AG04449 (cell line): ENCODE measurements at regions not wholly inside any gene's neighbourhood (a gene's known extent, or its start where the extent isn't known, plus 50 kb on each side); places are given as distances from the start of the nearest gene placed in this dataset.

ENCODE experiments used
- CTCF ChIA-PET: fragments of 350-600 bp; formaldehyde crosslinking; extraction: SDS; loops from one replicate; lab custom pipeline; 2021; ENCODE audit warnings: antibody characterized with exemption; lab: Yijun Ruan, JAX
- POLR2A ChIA-PET: fragments of 400-600, 350-600 bp; formaldehyde crosslinking; extraction: SDS; loops from one replicate; lab custom pipeline; 2020; ENCODE audit warnings: antibody characterized with exemption, inconsistent platforms; lab: Yijun Ruan, JAX
- DNase-seq: peaks from one replicate; pipeline ENCODE4 v3.0.0-alpha.2; 2010; ENCODE audit warnings: low read depth, low spot score
- H3K4me3 ChIP-seq: 2 replicates; pipeline ENCODE4 v1.5.1; 2011; ENCODE audit warnings: low read depth, mild to moderate bottlenecking, control low read depth, low read length
- CTCF ChIP-seq: IDR thresholded peaks from one replicate; pipeline ENCODE4 v1.5.1; 2011; ENCODE audit warnings: mild to moderate bottlenecking, moderate library complexity, low read length, control low read depth, inconsistent platforms; ENCODE audit not compliant: insufficient read depth; ENCODE audit errors: missing control alignments

- H3K4me3 ChIP-seq = no peak overlapping the region
- TF ChIP-seq CTCF = no peak
- DNase-seq = no peak
- ChIA-PET POLR2A (no interaction called here), CTCF (no interaction called here)
Observed at GRCh38 chr4:81375745-81376144, 96.0 kb downstream of the RASGEF1B start.

- CTCF ChIA-PET = interaction anchor here (1.1 to 4.3 kb wide), 4 partner anchors 10 to 300 kb away, joined by 4 to 23 read pairs (median 8); no protein-coding TSS in a partner anchor
- no peak overlapping the region for H3K4me3 ChIP-seq
- TF ChIP-seq CTCF = no peak
- DNase-seq = no peak
- POLR2A ChIA-PET = no interaction called here
Observed at GRCh38 chr4:81369886-81370285, 101.8 kb downstream of the RASGEF1B start.

- CTCF ChIA-PET = interaction anchor here (1.6 kb wide), 1 partner anchor 15 kb away, joined by 7 read pairs; no protein-coding TSS in a partner anchor
- no peak for TF ChIP-seq CTCF
- POLR2A ChIA-PET = no interaction called here
- DNase-seq = no peak
- H3K4me3 ChIP-seq = no peak overlapping the region
Observed at GRCh38 chr4:81366779-81367178, 104.9 kb downstream of the RASGEF1B start.

GRCh38 chr4:81360737-81361136 is 111.0 kb downstream of the RASGEF1B start:
- H3K4me3 ChIP-seq = no peak overlapping the region
- ChIA-PET CTCF (interaction anchor here (1.0 kb wide), 1 partner anchor 10 kb away, joined by 3 read pairs; no protein-coding TSS in a partner anchor), POLR2A (no interaction called here)
- no peak for DNase-seq
- no peak for TF ChIP-seq CTCF

GRCh38 chr4:81359207-81359606 is 112.5 kb downstream of the RASGEF1B start:
- TF ChIP-seq CTCF = no peak
- no peak for DNase-seq
- H3K4me3 ChIP-seq = no peak overlapping the region
- ChIA-PET CTCF (interaction anchor here (1.1 to 1.4 kb wide), 2 partner anchors 8 to 11 kb away, joined by 3 to 4 read pairs; no protein-coding TSS in a partner anchor), POLR2A (no interaction called here)

GRCh38 chr4:81358154-81358553 is 113.6 kb downstream of the RASGEF1B start:
- no peak overlapping the region for H3K4me3 ChIP-seq
- TF ChIP-seq CTCF = no peak
- no peak for DNase-seq
- CTCF ChIA-PET = interaction anchor here (1.0 kb wide), 1 partner anchor 10 kb away, joined by 3 read pairs; no protein-coding TSS in a partner anchor
- POLR2A ChIA-PET = no interaction called here
